DOHH2 (cell line): ENCODE measurements at regions not wholly inside any gene's neighbourhood (a gene's known extent, or its start where the extent isn't known, plus 50 kb on each side); places are given as distances from the start of the nearest gene placed in this dataset.

ENCODE experiments used
- H3F3A ChIP-seq: fragments of 200-600 bp; sonication (generic), shearing (Covaris generic); 2 replicates; pipeline ENCODE4 v1.6.0; 2016; ENCODE audit warnings: antibody characterized with exemption, mild to moderate bottlenecking; ENCODE audit not compliant: control insufficient read depth, insufficient read depth
- H3K27ac ChIP-seq: fragments of 200-600 bp; sonication (generic); 2 replicates; pipeline ENCODE4 v1.5.1; 2014; ENCODE audit warnings: low read depth, mild to moderate bottlenecking, low read length, moderate library complexity
- H3K27me3 ChIP-seq: fragments of 200-600 bp; sonication (generic); 2 replicates; pipeline ENCODE4 v1.6.1; 2014; ENCODE audit warnings: mild to moderate bottlenecking, low read length, mixed read lengths; ENCODE audit not compliant: control insufficient read depth
- H3K36me3 ChIP-seq: fragments of 200-600 bp; sonication (generic); 2 replicates; pipeline ENCODE4 v1.6.1; 2014; ENCODE audit warnings: mild to moderate bottlenecking, low read length, moderate library complexity, mixed read lengths; ENCODE audit not compliant: control insufficient read depth
- H3K4me1 ChIP-seq: fragments of 200-600 bp; sonication (generic); 2 replicates; pipeline ENCODE4 v1.6.1; 2014; ENCODE audit warnings: mild to moderate bottlenecking, low read length, mixed read lengths; ENCODE audit not compliant: control insufficient read depth
- H3K4me2 ChIP-seq: fragments of 200-600 bp; sonication (generic); 2 replicates; pipeline ENCODE4 v1.6.0; 2014; ENCODE audit warnings: mild to moderate bottlenecking, low read length, moderate library complexity
- H3K4me3 ChIP-seq: fragments of 200-600 bp; sonication (generic); 2 replicates; pipeline ENCODE4 v1.5.1; 2014; ENCODE audit warnings: mild to moderate bottlenecking, low read length, mixed read lengths
- H3K79me2 ChIP-seq: fragments of 200-600 bp; sonication (generic); 2 replicates; pipeline ENCODE4 v1.6.1; 2014; ENCODE audit warnings: mild to moderate bottlenecking, low read length, mixed read lengths; ENCODE audit not compliant: control insufficient read depth
- H3K9me2 ChIP-seq: fragments of 200-600 bp; sonication (generic); replicated peaks from 2 replicates; pipeline ENCODE4 v1.6.1; 2014; ENCODE audit warnings: mild to moderate bottlenecking, low read length, mixed read lengths; ENCODE audit not compliant: control insufficient read depth
- H3K9me3 ChIP-seq: fragments of 200-600 bp; sonication (generic); 2 replicates; pipeline ENCODE4 v1.6.1; 2014; ENCODE audit warnings: antibody characterized with exemption, low read length, mixed read lengths; ENCODE audit not compliant: control insufficient read depth, insufficient read depth
- H4K20me1 ChIP-seq: fragments of 200-600 bp; sonication (generic); 2 replicates; pipeline ENCODE4 v1.6.0; 2014; ENCODE audit warnings: low read depth, mild to moderate bottlenecking, antibody characterized with exemption, low read length, moderate library complexity; ENCODE audit not compliant: control insufficient read depth, insufficient read depth
- EZH2phosphoT487 ChIP-seq: fragments of 200-600 bp; sonication (generic); IDR thresholded peaks from 2 replicates; pipeline ENCODE4 v1.6.1; 2017; ENCODE audit warnings: borderline replicate concordance, mild to moderate bottlenecking, antibody characterized with exemption, low read length, moderate library complexity, mixed read lengths
- TF ChIP-seq, protein P1 (sequence below): fragments of 200-600 bp; sonication (generic); IDR thresholded peaks from one replicate; pipeline ENCODE4 v1.5.1; 2014; ENCODE audit warnings: antibody characterized with exemption, mild to moderate bottlenecking, low read depth, low read length; ENCODE audit not compliant: poor library complexity, severe bottlenecking

DNA sequence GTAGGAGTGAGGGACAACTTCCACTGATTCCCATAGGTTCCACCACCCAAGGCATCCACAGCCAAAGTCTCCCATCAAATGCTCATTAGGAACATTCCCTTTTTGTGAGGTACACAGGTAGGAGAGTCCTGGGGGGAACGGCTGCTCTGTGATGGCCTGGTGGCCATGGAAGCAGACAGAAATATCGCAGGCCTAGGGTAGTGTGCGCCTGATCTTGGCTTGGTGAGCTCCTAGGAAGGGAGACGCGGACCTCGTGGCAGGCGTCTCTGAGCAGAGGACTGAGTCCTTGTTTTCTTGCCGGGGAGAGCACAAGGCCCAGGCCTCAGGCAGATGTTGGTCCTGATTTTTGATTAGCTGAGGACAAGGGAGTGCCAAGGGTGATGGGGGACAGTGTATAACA, 99.5 kb downstream of the SNRPN start:
- Histone ChIP-seq H3K4me1 (no peaks in the 10 kb centered on the region), H3K27me3 (no peaks in the 10 kb centered on the region), H3K9me2 (no peaks in the 10 kb centered on the region), H3K79me2 (no peaks in the 10 kb centered on the region), H3K4me3 (no peak overlapping the region), H3K36me3 (peaks cover 25% of the 10 kb centered on the region; the same call in 1 of the 2 replicates), H3K27ac (no peak overlapping the region), H3K9me3 (peaks cover 94% of the 10 kb centered on the region), H3F3A (no peaks in the 10 kb centered on the region), H3K4me2 (no peak overlapping the region), H4K20me1 (no peaks in the 10 kb centered on the region)
- no peak for TF ChIP-seq EZH2phosphoT487
- TF ChIP-seq, protein P1, sequence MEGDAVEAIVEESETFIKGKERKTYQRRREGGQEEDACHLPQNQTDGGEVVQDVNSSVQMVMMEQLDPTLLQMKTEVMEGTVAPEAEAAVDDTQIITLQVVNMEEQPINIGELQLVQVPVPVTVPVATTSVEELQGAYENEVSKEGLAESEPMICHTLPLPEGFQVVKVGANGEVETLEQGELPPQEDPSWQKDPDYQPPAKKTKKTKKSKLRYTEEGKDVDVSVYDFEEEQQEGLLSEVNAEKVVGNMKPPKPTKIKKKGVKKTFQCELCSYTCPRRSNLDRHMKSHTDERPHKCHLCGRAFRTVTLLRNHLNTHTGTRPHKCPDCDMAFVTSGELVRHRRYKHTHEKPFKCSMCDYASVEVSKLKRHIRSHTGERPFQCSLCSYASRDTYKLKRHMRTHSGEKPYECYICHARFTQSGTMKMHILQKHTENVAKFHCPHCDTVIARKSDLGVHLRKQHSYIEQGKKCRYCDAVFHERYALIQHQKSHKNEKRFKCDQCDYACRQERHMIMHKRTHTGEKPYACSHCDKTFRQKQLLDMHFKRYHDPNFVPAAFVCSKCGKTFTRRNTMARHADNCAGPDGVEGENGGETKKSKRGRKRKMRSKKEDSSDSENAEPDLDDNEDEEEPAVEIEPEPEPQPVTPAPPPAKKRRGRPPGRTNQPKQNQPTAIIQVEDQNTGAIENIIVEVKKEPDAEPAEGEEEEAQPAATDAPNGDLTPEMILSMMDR: no peak

DNA sequence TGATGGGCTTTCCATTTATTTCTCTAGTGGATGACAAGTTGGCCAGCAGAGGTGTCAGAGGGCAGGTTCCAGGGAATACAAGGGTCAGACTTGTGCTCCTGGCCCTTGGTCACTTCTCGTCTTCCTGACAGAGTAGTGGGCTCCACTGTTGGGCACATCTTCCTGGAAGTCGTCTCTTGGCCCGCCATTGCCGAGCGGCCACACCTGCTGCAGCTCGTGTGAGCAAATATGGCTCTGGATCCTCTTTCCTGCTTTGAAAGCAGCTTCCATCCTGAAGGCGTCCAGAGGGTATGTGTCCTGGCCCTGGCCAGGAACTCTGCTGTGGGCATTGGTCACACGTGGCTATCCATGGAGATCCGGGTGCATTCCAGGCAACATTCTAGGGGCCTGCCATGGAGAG, 100.2 kb downstream of the SNRPN start:
- Histone ChIP-seq H3K4me2 (no peak overlapping the region), H3K36me3 (peaks cover 29% of the 10 kb centered on the region), H3K79me2 (no peaks in the 10 kb centered on the region), H3K27ac (no peak overlapping the region), H3K4me1 (no peaks in the 10 kb centered on the region), H3F3A (no peaks in the 10 kb centered on the region), H4K20me1 (no peaks in the 10 kb centered on the region), H3K9me2 (no peaks in the 10 kb centered on the region), H3K27me3 (no peaks in the 10 kb centered on the region), H3K9me3 (peaks cover 98% of the 10 kb centered on the region), H3K4me3 (no peak overlapping the region)
- no peak for TF ChIP-seq EZH2phosphoT487
- TF ChIP-seq, protein P1: no peak

DNA sequence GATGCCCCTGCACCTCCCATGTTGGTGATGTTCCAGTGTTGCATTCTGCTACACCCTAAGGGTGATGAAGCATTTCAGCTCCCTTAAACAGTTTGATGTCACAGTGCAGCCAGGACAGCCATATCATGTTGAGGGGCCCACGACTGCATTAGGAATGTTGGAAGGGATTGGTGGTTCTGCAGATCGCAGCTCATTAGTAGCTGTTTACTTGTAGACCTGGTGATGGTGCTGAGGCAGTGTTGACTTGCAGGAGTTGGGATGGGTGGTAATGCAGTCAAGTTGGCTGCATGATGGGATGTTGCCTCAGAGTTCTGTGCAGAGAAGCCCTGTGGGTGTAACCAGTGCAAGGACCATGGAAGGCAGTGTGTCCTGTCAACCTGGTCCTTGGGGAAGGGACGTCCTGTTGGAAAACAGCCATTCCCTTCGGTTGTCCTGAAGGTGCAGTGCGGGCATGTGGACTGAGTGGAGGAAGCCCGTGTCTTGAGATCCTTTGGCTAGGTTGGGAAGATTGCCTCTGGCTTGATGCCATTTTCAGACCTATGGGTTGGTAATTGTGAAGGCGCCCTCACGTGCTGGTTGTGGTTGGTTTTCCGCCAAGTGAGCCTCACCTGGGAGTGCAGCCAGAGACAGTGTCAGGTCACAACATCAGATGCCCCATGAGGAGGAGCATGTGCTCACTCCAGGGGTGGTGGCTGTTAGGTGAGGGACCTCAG, 100.7 kb downstream of the SNRPN start:
- H3K27ac ChIP-seq: no peak overlapping the region
- H3K4me3 ChIP-seq: no peak overlapping the region
- H4K20me1 ChIP-seq: no peaks in the 10 kb centered on the region
- peaks cover 98% of the 10 kb centered on the region for H3K9me3 ChIP-seq
- H3K4me2 ChIP-seq: no peak overlapping the region
- no peaks in the 10 kb centered on the region for H3F3A ChIP-seq
- no peaks in the 10 kb centered on the region for H3K79me2 ChIP-seq
- TF ChIP-seq EZH2phosphoT487: no peak
- TF ChIP-seq, protein P1: no peak
- no peaks in the 10 kb centered on the region for H3K4me1 ChIP-seq
- H3K36me3 ChIP-seq: peaks cover 32% of the 10 kb centered on the region
- no peaks in the 10 kb centered on the region for H3K9me2 ChIP-seq
- H3K27me3 ChIP-seq: no peaks in the 10 kb centered on the region
